Activated gamma-delta T cell treated with anti-CD3 and anti-CD28 coated beads, Interleukin-2, amount 50 U/mL, for 16 hours (primary cell): ENCODE measurements at regions not wholly inside any gene's neighbourhood (a gene's known extent, or its start where the extent isn't known, plus 50 kb on each side); places are given as distances from the start of the nearest gene placed in this dataset.
"Not testable (repeated sequence)": the region's sequence is repeated elsewhere in the genome, so short reads cannot be mapped to it uniquely, and the experiment has no call there.

Source experiments
- DNase-seq: peaks from one replicate; pipeline ENCODE4 v3.0.0-alpha.2; 2020; ENCODE audit warnings: low read depth

DNA sequence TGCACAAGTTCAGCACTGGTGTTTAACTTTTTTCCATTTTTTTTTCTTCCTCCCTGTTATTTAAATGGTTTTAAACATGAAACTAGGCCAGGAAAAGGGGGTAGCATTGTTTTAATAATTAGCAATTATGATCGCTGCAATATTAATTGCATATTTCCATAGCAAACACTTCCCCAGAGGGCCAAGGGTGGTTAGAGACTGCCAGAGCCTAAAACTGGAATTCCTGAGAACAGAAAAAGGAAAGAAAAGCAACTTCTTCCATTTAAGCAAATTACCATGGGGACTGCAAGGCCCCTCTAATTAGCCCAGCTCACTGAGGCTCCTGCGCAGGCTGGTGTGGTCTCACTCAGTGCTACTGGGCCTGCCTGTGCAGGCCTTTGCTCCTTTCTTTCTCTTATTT lies 201.5 kb downstream of the SMAD2 start:
- no peak for DNase-seq

DNA sequence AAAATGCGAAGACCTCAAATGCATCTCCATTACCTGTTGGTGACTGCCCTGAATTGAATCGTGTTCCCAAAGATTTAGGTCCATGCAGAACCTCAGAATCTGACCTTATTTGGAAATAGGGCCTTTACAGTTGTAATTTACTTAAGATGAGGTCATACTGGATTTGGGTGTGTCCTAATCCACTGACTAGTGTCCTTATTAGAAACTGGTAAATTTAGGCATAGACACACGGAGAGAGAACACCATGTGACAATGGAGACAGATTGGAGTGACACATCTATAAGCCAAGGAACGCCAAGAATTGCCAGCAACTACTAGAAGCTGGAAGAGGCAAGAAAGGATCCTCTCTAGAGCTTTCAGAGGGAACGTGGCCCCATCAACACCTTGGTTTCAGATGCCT lies 203.1 kb downstream of the SMAD2 start:
- no peak for DNase-seq

DNA sequence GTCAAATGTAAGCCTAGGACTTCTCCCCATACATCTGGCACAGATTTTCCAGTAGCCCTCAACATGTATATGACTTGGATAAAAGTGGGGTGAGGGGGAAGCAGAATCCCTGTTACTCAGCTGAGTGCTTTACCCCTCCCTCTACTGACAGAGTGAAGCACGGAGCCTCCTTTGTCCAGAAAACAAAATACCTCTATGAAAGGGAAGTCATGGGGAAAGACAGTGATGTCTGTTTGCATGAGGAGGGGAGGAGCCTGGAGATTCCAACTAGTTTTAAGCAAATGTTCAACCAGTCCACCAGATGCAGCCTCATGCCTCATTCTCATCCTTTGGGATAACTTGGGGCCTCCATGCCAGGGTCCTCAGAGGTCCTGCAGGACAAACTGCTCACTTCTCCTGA lies 203.9 kb downstream of the SMAD2 start:
- no peak for DNase-seq

DNA sequence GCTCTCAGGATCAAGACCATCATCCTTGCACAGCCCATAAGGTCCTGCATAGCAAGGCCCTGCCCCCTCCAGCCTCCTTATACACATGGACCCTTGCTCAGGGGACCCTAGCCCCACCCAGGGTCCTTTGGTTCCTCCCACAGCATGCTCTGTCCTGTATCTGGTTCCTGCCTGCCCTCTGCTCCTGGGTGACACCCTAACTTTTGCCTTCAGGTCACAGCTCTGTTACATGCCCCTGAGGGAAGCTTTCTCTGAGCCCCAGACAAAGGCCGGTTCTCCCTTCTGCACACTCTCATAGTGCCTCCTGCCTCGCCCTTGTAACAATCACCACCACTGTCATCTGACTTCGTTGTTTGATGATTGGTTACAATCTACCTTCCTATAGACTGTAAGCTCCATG lies 204.8 kb downstream of the SMAD2 start:
- DNase-seq: no peak

DNA sequence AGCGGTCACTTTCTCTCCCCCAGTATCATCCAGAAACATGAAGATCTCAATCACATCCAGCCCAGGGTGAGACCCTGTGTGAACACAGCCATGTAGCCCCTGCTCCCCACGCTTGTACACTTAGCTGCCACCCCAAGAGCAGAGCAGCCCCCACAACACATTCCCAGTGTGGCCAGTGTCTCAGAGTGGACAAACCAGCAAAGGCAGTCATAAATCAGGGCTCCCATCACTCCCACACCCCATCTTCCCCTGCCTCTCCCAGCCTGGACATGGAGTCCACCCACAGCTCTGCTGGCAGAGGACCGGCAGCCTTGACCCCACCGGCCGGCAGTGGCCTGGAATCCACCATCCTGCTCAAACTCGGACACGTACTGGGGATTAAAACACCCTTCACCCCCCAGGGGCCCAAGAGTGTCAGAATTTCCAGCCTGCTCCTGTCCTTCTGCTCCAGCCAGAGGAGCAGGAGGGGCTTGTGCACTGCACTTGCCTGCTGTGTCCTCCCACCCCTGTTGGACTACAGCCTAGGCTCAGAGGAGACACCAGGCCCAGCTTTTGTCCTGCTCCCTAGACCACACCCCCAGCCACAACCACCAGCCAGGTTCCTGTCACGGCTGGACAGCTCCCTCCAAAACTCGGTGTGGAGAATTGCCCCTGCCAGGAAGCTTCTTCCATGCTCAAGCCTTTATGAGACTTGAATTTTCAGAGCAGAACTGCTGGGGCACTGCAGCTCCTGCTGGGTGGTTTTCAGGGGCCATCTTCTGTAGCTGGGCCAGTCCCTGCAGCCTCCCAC lies 206.1 kb downstream of the SMAD2 start:
- DNase-seq: no peak

DNA sequence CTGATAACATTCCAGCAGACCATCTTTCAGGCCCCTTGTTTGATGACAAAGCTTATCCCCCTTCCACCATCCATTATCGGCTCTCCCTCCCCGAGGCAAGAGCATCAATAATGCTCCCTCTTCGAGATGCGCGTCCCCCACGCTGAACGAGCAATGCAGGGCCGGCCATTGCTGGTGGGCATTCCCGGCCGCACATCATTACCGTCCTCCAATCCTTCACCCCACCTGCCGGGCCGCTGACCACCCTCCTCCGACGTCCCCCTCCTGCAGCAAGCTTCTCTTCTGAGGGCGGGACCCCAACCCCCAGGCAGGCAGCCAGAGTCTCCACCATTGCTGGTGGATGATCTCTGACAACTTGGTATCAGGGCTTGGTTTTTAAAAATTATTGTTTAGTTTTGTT lies 208.6 kb downstream of the SMAD2 start:
- DNase-seq: no peak

DNA sequence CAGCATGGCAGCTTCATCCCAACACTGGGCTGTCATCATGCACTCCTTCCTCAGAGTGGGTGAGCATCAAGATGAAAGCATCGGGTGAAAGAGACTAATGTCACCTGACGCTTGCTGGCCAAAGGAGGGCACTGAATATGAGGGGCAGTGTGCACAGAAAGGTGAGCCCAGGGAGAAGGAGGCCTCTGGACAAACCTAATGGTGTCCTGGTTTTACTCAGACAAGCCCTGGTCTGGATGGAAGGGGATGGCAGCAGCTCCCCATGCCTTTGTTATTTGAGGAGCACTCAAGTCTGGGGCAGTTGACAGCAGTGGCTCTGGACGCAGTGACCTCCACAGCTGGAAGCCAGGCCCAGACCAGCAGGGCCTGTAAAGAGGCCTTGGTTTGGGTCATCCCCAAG lies 209.7 kb downstream of the SMAD2 start:
- no peak for DNase-seq

DNA sequence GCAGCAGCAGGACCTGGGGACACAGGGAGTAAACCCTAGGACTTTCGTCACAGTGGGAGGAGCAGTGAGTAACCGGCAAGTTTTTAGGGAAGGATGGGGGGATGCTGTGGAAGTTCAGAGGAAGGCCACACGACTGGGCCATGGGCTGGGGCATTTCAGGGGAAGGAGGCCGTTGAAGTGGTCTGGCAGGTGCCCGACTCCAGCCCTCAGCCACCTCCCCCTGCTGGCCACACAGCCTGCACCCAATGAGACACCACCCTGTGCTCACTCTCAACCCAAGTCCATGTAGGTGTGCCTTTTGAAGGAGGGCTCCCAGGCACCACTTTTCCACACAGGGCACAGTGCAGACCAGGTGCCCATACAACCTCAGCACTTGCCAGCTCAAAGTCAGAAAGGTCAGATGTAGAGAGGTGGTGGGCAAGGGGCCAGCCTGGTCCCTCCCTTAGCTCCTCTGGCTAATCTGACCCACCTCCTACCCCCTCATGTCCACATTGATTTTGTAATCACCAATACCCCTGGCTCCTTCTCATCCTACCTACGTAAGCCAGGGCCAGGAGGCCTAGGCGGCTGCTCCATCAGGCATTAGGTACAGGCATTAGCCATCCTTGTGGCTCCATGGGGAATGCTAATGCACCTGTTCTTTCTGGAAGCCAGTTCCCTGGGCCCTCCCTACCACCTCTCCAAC lies 211.2 kb downstream of the SMAD2 start:
- DNase-seq: no peak

DNA sequence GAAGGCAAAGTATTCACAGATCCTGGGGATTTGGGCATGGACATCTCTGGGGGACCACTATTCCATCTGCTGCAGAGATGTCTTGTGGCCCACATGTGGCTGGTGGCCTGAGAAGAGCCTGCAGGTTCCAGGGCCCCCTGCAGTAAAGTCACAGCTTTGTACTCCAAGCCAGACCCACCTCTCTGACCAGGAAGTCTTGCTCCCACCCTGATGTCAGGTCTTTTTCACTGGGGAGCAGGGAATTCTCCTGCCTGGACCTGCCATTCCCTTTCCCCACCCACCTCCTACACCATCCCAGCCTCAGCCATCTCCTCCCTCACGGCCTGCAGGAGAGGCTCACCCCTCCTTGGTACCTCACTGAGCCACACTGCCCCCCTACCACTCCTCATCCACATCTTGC lies 211.8 kb downstream of the SMAD2 start:
- no peak for DNase-seq

DNA sequence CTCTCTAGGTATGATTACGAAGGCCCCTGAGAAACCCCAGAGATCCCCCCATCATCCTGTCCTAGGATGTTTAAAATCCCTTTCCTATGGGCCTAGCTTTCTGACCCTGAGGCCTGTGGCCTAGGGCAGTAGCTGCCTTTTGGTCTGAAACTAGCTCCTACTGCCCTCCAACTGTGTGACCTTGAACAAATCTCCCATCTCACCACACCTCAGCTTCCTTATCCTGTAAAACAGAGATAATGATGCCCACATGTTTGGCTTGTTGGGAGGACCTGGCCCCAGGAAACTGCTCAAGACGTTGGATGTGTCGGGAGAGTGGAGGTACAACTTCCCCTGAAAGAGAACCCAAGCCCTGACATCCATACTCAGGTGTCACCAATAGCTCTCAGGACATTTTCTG lies 213.2 kb downstream of the SMAD2 start:
- DNase-seq: no peak

DNA sequence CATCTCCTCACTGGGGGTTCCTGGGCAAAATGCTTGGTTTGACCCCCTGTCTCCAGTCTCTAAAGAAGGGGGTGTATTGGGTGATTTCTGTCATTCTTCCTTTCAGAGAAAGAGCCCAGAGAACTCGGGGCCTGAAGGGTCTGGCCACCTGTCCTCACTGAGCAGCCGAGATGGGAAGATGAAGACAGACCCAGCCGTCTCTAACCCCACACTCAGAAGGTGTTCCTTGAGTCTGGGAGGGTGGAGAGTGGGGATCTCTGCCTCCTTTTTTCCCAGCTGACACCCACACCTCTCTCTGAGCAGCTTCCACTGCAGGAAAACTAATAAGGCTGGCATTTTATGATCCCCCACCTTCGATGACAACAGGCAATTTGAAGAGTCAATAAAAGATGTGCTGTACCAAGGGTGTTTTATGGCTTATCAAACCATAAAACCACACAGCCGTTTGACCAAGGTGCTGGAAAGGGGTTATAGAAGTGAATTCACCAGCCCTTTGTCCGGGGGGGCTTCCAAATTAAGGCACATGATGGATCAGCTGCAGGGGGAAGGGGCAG lies 213.8 kb downstream of the SMAD2 start:
- DNase-seq: no peak

DNA sequence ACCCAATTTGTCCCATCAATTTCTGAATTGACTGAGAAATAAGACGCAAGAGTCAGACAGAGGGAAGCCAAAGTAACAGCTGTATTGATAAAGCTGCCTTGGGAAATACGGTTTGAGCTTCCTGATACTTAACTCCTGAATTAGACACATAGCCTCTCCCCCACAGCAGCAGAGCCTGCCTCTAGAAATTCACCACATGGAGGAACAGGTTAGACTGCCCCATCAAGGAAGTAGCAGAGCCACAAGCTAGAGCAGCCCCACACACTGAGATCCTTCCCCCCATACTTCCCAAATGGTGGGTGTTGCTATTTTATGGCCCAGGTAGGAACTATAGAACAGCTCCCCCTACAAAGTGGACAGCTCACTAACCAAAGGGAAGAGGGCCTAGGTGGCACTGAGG lies 220.0 kb downstream of the SMAD2 start:
- DNase-seq: no peak

DNA sequence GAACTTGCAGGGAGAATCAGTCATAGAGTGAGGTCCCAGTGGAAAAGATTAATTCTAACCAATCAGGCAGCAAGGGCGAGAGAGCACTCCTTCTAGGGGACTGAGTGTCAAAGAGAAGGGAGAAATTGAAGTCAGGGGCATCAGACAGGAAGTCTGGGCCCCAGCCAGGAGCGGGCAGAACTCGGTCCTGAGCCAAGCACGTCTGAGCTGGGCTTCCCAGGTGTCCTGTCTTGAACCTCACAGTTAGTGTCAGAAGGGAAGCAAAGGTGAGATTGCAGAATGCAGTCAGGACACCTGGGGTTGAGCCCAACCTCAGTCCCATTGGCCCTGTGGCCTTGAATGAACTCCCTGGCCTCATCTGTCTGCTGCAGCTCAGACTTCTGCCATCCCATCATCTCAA lies 220.9 kb downstream of the SMAD2 start:
- DNase-seq: no peak

DNA sequence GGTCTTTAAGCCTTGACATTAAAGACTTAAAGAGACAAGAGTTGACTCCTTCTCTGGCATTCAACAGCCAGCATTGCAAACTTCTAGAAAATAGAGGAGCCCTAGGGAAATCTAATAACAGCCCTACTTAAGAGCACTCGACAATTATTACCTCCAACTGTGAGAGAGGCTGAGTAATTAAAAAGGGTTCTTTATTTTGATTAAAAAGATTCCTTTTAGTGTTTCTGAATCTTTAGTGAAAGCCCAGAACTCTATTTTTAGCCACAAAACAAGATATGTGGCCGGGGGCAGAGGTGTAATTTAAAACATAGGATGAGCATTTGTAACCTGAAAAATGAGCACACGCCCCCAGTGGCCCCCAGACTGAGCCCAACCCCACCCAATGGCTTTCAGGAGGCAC lies 222.3 kb downstream of the SMAD2 start:
- DNase-seq: no peak

DNA sequence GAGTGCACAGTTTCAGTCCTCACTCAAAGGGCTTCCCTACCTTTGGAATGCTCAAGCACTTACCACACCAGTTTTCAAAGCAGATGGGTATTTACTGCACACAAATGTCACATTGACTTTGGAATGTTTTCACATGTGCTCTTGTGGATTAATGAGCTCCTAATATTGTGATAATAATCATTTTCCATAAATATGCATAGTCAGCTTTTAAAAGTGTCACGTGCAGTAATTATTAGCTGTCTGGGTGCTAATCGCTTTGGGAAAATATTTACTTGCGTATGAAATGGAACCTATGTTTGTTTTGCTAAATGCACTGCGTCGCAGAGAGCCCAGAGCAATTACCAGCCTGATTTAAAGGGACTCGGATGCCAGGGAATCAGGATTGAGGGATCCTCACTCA lies 229.3 kb downstream of the SMAD2 start:
- DNase-seq: no peak

DNA sequence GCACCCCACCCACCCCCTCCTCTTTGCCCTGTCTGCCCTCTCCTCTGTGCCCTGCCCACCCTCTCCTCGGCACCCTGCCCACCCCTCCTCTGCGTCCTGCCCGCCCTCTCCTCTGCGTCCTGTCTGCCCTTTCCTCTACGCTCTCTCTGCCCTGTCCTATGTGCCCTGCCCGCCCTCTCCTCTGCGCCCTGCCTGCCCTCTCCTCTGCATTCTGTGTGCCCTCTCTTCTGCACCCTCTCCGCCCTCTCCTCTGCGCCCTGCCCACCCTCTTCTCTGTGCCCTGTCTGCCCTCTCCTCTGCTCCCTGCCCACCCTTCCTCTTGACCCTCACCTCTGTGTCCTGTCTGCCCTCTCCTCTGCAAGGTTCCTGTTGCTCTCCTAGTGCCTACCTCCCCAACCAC lies 233.6 kb downstream of the SMAD2 start:
- DNase-seq: no peak

DNA sequence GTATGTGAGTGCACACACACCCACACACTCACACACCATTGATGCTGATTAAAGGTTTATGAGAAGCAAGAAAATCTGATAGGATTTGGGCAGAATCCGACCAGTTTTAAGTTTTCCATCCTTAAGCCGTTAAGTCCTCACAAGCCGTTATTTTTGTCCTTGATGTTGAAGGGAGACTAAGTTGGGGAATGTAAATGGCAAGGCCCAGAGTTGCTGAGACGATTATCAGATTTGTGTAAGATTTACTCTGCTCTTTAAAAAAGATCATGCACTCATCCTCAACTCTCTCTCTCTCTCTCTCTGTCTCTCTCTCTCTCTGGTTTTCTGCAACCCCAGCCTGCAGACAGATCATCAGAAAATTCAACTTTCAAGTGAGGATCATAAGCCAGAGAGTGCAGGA lies 238.8 kb downstream of the SMAD2 start:
- DNase-seq: no peak

DNA sequence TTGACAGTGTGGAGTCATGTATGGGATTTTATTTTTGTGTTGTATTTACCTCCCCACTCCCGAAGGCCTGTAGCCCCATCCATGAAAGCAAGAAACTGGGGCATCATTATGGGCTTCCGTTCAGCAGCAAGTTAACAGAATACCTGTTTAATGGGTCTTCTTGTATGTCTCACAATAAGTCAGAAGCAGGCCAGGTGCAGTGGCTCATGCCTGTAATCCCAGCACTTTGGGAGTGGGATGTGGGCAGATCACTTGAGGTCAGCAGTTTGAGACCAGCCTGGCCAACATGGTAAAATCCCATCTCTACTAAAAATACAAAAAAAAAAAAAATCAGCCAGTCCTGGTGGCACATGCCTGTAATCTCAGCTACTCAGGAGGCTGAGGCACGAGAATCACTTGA lies 239.7 kb downstream of the SMAD2 start:
- DNase-seq: not testable (repeated sequence)

DNA sequence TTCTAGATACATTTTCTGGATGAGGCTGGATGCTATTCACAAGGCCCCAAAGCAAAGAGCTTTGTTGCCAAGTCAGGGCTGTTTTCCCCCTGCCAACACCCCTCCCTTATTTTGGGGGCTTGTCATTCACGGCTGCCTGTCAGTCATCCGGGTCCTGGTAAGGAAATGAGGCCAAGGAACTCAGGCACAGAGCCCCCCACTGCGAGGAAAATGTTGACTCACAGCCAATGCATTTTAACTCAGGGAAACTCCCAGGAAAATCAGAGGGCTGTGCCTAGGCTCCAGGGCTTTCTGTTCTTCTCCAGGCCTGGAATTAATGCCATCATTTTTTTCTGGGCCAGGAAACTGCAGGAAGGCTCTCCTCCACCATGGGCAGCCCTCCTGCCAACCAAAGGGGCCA lies 241.1 kb downstream of the SMAD2 start:
- no peak for DNase-seq

DNA sequence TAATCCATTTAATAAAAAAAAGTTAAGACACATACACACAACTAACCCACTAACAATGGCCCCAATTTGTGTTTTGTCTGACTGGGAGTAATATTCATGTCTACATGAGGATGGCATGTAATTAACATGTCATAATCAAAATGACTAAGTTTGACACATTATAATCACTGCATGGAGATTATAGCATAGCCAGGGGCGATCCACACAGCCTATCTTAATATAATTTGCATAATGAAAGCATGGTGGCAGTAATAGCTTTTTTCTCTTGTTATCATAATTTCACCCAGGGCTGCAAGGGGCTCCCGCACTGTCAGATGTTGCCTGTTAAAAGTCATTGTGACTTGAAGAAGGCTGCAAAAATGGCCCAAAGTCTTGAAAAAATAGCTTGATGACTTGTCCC lies 243.7 kb downstream of the SMAD2 start:
- no peak for DNase-seq

DNA sequence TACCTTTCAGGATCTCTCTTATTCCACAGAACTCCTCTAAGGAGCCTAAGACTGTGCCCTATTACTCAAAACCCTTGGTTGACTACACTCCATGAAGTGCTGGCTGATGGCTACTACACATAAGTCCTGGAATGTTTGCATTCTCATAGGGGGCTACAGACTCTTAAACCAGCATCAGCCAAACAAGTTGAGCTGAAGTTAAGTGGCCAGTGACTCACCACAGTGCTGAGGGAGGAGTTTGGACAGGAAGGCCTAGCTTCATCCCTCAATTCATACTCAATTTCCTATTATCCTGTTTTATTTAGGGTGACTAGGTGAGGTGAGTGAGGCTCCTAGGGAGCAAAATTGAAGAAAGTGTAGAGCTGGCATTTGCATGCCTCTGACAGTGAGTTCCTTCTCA lies 246.7 kb downstream of the SMAD2 start:
- no peak for DNase-seq

DNA sequence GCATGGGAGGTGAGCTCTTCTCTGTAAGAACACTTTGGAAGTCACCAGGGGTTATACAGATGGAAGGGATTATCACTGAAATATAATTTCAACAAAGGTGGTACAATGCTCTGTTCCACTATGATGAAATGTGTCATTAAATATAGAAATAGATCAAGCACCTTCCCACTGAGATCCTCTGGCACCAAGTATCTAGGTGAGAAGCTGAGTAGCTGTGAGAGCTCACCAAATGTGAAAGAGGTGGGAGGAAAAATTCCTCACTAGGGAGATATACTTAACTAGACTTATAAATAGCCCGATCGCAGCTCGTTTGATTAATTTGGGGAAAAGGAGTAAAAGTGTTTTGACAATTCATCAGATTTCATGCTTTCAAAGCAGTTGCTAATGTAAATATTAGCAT lies 247.6 kb downstream of the SMAD2 start:
- DNase-seq: no peak

DNA sequence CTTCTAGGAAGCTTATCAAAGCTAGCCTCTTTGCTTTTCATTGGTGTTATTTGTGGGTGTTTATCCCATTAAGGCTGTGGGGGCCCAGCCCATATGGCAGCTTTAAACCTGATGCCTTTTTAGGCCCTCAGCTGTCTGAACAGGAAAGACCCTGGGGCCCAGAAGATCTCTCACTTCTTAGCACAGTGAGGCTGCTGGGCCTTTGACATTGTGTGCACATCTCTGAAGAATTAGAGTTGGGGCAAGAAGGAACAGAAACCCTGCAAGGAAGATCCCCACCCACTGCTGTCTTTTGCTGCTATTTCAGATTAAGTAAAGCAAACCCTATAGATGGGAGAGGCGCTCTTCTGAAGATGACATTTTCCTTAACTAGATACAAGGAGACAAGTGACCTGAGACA lies 250.0 kb downstream of the SMAD2 start:
- no peak for DNase-seq

DNA sequence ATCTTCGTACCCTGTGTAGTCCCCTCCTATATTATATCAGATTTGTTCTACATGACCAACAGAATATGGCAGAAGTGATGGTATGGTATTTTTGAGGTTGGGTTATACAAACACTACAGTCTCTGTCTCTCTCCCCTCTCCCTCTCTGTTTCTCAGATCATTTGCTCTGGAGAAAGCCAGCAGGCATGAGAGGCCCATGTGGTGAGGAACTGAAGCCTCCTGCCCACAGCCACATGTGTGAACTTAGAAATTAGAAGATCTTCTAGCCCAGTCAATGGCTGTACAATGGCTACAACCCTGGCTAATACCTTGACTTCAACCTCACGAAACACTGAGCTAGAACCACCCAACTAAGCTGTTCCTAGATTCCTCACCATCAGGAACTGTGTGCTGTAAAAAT lies 250.6 kb downstream of the SMAD2 start:
- no peak for DNase-seq
